CD4-positive, alpha-beta T cell treated with Interferon alpha-2 for 1 hour (primary cell): ENCODE measurements at regions not wholly inside any gene's neighbourhood (a gene's known extent, or its start where the extent isn't known, plus 50 kb on each side); places are given as distances from the start of the nearest gene placed in this dataset.

Source experiments
- DNase-seq, 2 donors: peaks; one replicate each; pipeline ENCODE4 v3.0.0-alpha.2; 2020 to 2022

DNA sequence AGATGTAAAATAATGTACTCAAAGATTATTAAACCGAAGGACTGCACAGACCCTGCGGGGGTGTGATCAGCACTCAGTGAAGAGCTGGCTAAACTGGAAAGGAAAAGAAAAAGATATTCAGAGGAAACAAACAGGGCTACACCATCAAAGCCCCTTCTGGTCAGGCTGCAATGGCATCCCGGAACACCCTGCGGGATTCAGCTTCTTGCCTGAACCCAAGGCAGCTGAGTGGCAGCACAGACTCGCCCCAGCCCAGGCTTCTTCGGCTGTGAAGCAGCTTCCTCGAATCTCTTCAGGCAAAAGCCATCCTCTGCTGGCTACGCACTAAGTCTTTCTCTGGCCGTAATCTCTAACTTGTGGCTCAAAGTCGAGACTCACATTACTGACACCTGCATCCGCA lies 220.9 kb downstream of the TEX29 start:
- no peak for DNase-seq

DNA sequence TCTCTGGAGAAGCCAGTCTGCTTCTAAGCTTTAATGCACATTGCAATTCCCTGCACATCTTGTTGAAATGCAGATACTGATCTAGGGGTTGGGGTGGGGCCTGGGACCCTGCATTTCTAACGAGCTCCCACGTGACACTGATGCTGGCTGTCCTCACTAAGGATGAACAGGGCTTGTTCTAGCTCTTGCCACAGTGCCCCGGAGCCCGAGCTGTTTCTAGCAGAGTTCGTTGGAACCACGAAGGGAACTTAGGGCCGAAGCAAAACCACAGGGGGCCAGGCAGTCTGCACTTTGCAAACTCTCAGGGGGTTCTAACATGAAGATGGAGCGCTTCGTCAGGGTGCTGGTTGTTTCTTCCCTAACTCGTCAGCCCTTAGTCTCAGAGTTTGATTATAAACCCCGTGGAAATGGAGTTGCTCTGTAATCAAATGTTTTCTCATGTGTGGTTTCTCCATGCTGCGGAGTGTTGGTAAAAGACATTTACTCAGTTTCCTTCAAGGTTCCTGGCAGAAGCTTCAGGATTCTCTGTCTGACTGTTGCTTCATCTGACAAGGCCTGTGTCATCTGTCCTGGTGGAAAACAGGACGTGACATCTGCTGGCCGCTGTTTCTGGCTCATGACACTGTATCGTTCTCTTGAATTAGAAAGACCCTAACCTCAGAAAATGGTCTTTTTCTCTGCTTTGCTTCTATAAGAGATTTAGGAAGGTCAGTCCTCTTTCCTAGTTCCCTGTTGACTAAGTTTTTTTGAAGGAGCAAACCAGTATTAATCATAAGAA lies 221.5 kb downstream of the TEX29 start:
- DNase-seq = no peak

DNA sequence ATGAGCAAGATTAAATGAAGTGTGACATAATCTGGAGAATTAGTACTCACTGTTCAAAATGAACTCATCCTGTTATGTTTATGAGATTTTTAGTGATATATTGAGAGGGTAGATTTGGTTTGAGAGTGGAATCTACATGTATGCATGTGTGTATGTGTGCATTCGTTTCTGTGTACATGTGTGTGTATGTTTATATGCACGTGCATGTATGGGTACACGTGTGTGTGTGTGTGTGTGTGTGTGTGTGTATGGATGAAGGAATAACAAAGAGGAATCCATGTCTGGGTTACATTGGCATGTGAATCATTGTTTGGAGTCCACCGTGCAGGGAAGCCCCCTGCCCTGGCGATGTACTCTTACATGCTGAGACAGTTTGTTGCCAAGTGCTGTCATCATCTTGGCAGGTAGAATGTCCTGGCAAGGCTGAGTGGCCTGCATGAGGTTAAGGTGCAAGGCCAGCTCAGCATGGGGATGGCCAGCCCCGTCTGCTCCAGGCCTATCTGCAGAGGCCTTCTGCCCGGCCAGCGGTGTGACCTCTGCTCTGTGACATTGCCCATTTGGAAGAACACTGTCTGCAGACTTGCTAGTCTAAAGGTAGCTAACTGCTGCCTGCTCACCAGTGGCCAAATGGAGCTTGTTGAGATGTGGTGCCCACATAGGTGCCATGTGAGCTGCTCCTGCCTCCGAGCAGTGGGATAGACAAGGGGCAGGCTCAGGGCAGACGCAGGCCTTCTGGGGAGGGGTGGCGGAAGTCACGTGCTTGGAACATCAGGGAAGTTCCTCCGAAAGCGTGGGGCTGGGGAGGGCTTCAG lies 222.3 kb downstream of the TEX29 start:
- DNase-seq = no peak

DNA sequence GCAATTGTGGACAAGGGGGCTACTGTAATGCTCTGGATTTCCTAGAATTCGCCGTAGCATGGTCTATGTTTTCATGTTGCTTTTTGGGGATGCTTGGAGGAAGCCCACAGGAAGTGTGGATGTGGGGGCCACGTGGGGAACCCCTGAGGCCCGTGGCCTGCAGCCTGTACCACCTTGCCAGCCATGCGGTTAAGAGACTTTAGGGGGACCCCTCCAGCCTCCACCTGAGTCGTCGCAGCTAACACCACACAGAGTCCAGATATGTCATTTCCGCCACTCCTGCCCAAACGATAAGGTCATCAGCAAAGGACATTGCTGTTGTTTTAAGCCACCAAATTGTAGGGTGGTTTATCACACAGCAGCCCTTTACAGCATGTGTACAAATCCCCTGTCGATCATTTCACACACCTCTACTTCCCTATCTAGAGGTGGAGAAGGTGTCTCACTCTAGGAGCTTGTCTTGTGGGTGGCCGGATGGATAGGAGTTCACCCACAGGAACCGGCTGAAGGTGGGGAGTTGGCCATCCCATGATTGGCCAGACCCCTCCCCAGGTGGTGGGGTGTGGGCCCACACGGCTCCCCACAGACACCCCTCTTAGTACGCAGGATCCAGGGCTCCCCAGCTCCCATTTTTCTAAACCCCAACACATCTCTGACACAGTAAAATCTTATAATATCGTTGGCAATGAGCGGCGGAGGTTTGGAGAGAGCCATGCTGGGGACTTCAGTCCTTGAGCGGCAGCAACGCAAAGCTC lies 226.7 kb downstream of the TEX29 start:
- no peak for DNase-seq

DNA sequence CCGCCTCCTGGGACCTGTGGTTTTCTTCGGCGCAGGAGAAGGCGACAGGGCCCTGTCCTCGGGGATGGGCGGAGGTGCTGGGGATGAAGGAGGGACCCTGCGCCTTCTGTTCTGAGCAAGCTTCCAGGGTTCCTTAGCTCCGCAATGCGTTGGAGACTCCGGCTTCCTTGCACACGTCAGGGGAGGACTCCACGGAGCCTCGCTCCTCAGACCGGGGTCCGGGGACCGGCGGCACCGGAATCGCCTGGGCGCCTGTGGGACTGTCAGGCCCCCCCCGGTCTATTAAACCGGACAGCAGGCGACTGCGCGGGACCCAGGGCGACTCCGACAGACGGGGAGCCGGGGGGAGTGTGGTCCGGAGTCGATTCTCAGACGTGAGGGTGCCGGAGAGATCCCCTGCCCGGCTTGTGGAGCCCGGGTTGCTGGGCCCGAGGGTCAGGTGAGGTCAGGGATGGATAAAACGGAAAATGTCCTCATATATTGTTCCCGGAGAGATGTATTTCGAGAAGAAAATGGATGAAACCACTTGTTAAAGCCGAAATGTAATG lies 227.4 kb downstream of the TEX29 start:
- DNase-seq = no peak

DNA sequence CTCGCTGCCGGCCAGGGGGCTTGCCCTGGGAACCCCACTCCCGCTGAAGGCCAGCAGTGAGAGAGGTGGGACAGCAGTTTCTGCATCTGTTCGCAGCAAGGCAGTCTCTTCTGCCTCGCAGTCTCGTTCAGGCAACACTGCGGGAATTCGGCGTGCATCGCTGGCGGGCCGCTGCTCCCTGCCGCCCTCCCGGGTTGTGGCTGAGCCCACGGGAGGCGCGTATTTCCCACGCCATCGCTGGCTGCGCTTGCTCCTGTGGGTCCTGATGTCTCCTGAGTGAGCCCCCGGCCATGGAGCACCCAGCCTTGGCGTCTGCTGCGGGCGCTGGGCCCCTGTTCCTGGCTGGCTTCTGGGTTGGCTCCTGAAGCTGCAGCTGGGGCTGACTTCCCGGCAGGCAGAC lies 227.9 kb downstream of the TEX29 start:
- no peak for DNase-seq

DNA sequence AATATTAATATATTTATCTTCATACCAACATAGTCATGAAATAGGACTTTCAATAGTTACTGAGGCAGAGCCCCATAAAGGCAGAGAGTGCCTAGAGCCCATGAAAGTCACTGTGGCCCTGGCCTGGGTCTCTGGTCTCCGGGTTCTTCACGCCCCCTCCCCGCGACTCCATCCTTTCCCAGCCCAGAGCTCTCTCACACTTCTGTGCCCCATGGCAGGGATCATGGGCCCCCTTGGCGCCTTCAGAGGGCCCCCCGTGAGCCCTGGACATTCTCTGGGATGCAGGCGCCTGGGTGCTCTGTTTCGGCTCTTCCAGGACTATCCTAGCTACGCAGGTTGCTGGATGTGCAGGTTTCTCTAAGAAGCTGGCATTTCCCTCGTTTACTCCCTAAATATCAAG lies 228.4 kb downstream of the TEX29 start:
- DNase-seq = no peak

DNA sequence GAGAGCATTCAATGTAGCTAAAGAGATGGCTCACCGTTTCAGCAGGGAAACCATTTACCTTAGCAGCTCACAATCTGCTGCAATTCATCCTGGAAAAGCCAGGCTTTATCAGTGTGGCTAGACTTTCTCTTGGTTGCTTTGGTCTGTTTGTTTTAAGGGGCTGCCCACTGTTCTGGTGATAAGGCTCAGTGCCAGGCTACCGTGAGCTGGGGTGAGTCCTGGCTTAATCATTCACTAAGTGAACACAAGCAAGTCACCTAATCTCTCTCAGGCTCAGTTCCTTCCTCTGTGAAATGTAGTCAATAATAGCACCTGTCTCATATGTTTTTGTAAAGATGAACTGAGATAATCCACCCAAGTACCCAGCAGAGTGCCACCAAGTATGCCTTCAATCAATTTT lies 229.0 kb downstream of the TEX29 start:
- DNase-seq = no peak

DNA sequence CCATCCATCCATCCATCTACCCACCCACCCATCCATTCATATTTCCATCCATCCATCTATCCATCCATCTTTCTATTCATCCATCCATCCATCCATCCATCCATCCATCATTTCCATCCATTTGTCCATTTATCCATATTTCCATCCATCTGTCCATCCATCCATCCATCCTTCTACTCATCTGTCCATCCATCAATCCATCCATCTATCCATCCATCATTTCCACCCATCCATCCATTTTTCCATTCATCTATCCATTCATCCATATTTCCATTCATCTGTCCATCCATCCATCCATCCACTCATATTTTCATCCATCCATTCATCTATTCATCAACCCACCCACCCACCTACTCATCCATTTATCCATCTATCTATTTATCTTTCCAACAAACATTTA lies 229.6 kb downstream of the TEX29 start:
- no peak for DNase-seq

DNA sequence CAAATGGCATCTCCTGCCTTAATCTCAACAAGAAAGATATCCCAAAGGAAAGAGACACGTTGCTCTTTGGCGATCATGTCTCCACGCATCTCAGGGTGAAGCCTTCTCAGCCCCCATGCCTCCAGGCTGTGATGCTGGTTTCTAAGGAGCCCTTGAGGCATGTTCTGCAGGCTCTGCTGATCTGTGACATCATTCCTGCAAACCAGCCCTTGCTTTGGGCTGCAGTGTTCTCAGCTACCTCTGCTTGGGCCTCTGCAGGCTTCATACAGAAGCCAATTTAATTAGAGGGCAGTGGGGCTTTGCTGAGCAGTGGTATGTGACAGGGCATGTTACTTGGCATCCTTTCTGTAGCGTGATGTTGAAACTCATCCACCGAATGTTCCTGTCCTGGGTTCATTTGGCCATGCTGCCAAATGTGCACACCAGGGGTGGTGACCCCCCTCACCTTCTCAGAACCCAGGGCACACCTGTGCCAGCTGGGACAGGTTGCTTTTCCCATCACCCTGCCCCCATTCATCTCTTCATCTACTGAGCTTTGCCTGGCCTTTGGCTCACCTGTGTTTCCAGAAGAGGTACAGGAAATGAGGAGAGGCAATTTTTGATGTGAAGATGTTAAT lies 230.9 kb downstream of the TEX29 start:
- DNase-seq = no peak

DNA sequence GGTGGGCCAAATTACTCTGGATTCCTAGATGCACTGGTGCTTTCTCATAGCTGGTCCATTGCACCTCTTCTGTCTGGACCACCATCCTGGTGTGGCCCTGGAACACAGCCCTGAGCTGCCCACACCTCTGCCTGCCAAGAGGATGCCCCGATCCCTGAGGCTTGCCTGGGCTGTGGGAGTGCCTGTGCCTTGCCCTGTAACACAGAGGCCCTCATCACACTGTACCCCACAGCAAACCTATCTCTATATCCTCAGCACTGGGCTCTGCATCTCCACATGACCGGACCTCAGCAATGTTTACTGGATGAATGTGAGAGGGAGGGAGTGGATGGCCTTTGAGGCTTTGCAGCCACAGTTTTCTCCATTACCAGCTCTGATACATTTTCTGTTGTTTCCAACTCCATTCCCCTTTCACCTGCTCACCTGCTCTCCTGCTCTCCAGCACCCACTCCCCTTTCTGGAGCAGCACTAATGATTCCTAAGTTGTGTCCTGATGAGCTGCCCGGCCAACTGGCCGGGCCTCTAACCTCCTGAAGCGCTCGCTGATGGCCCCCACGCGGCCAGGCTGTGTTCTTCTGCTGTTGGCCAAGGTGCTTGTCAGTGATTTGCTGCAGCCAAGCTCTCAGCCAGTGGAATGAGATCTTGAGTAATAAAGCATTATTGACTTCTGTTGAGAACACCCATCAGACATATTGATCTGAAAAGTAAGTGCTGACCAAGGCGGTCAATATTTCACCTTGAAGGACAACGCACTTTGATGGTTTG lies 232.6 kb downstream of the TEX29 start:
- DNase-seq = no peak

DNA sequence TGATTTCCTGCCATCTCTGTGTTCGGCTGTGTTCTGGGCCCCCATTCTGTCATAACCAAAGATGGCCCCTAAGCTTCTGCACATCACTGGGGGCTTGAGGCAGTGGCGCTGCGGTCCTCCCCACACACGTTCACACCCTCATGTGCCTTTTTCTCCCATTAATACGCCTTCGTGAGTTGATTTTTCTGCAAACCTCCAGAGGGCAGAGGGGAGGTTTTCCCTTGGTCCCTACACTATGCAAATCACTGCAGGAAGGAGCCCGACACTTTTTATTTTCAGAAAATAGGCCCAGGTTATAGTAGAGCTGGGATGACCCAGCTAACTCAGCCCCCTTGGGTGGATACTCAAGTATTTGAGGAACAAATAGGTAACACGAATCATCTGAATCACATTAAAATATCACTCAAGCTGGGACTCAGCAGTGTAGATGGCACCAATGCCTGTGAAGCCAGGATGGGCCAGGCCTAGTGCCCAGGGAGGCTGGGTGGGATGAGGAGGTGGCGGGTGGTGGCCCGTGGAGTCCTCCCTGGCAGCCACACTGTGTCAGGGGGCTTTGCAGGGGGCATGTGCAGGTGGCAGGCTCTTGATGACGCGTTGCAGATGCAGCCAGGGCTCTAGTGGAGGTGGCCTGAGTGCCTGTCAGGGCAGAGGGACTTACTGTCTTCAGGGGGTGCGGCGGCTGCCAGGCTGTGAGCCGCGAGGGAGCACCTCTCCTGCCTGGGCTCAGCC lies 234.3 kb downstream of the TEX29 start:
- DNase-seq = no peak

DNA sequence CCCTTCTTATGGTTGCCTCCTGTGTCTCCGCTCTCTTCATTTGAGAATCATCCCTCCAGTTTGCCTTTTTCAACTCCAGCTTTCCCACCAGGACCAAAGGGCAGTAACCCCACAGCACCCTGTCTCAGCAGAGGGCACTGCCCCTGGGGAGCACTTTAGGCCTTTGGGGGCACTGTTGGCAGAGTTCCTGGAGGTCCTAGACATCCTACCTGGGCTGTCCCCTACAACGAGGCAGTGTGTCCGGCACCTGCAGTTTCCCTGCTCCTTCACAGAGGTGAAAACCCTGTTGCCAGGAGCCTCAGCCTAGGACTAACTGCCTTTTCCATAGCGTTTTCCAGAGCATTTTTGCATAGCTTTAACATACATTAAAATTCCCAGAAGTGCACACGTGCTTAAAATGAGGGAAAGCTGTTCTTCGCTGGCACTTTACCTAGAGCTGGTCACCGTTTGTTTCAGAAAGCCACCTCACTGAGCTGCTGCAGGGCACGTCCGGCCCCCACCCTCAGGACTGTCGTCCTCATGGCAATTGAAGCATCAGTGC lies 234.9 kb downstream of the TEX29 start:
- DNase-seq = no peak

DNA sequence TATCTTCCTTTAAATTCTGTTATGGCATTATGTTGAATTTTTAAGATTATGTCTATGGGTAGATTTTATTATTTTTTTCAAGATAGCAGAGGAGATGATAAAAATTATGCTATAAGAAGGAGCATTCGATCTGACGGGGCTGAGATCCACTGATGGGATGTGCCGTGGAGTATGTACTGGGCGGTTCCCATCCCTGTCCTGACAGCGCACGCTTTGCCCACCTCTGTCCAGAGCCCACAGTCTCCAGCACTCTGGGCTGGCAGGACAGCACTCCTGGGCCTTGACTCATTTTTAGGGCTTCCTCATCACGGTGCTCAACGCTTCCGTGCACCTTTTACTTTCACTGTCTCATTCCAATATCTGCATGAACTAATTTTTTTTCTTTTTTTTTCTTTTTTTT lies 235.5 kb downstream of the TEX29 start:
- no peak for DNase-seq

DNA sequence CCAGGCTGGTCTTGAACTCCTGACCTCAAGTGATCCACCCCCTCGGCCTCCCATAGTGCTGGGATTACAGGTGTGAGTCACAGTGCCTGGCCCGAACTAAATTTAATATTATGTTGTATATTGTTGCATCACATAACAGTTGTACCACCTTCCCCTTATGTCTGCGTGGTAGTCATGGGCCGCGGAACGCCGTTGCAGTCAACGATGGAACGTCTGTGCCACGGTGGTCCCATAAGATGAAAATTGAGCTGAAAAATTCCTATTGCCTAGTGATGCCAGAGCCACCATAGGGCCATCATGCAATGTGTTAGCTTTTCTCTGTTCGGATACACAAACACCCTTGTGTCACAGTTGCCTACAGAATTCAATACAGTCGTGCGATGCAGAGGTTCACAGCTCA lies 236.1 kb downstream of the TEX29 start:
- no peak for DNase-seq

DNA sequence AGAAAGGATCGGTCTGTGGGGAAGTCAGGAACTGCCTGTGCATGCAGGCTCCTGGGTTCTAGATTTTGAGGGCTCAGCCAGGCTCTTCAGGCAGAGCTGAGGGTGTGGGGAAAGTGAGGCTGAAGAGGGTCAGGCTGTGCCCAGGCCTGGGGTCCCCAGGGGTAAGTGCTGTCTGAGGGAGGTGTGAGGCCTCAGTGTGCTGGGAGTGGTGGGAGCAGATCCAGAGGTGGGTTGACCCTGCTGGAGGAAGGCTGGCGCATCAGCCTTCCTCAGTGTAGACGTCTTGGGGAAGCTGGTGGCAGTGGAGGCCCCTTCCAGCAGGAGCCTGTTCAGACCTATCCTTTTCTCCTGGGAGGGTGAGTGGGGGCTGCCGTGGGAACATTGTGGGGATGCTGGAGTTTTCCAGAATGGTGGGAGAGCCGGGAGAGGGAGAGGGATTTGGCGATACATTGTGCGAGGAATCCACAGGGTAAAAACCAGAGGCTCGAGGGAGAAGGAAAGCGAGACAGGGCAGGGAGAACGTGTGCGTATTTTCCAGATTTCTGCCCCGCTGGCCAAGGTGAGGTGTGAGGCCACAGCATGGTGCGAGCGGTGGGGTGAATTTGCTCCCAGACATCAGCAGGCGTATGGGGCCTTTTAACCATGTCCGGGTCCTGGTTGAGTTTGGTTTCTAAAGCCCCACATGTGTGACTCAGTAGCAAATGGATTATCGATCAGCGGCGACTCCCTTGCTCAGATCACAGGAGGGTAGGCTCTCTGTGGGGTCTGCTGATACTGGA lies 237.7 kb downstream of the TEX29 start:
- DNase-seq = no peak

DNA sequence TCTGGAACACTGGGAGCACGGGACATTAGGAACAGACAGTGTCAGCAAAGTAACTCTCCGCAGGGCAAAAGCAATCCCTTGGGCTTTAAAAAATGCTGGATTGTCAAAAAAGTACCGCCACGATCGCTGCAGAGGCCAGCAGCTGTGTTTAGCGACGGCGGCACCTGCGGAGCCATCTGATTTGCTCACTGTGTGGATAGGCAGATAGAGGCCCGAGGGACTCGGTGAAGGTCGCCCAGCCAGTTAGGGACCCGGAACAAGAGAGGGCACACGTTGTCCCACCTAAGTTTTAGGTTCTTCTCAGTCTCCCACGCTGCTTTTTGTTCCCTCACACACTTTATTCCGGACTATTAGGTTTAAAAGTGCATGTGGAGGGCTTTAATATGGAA lies 238.3 kb downstream of the TEX29 start:
- no peak for DNase-seq

DNA sequence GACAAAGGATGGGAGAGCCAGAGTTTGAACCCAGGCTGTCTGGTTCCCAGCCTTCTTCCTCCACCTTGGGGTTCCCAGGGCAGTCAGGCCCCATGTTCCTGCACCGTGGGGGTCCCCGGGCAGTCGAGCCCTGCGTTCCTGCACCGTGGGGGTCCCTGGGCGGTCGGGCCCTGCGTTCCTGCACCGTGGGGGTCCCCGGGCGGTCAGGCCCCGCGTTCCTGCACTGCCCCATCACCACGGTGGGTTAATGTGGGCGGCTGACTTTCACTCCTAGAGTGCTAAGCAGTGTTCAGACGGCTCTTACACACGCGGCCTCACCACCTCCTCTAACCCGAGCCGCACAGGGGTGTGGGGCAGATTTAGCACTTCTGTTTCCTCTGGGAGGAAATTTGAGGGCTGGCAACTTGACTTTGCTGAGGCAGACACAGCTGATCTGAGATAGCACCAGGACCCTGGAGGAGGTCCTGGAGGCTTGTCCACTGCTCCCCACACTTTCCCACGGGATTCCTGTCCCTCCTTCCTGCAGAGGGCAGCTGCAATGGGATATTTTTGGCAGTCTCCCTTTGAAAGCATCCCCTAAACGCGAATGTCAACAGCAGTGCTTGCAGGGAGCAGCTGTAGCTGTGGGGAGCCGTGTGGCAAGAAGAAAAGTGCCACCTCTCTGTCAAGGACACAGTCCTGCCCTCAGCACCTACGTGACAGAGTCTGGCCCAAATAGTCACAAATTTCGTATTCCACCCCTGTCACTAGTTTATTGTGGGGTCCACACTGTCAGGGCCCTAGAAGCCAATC lies 239.4 kb downstream of the TEX29 start:
- no peak for DNase-seq

DNA sequence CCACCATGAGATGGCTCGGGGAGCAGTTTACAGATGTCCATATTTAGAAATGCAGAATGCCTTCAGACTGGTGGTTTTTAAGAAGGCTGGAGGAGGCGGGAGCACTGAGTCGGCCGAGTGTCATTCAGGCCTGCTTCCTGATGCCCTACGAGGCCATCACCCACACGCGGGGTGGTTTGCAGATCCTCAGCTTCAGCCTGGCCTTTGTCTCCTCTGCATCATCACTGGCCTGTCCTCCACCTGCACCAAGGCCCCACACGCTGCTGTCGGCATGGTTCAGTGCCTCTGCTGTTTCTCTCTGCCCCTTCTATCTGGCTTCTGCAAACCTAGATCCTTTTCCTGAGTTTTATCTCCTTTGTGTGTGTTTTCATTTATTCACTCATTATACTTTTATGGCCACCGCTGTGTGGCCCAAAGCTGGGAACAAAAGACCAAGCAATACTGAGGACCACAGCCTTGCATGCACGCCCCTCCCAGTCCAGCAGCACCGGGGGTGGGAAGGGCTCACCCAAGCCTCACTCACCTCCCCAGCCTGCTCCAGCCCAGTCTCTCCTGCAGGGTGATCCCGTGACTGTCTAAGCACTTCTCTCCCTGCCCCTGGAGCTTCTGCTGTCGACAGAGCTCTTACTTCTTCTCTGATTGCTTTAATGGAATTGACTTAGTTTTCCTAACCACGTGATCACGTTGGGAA lies 240.8 kb downstream of the TEX29 start:
- DNase-seq = no peak
